Esophagus squamous epithelium (tissue), 4 donors: ENCODE measurements at regions not wholly inside any gene's neighbourhood (a gene's known extent, or its start where the extent isn't known, plus 50 kb on each side); places are given as distances from the start of the nearest gene placed in this dataset.

Source experiments
- POLR2A ChIP-seq, 4 donors: fragments of 450-650 bp; IDR thresholded peaks; one replicate each; pipeline ENCODE4 v1.6.1; 2017; ENCODE audit warnings: antibody characterized with exemption in 4 of 4, mild to moderate bottlenecking in 4 of 4, moderate library complexity in 3 of 4
- TF ChIP-seq, protein P1 (sequence below), 6 experiments: fragments of 450-650 bp in 4 of 6; fragments of 200-600 bp in 2 of 6; sonication (generic) in 2 of 6; IDR thresholded peaks; one replicate each; pipeline ENCODE4 v1.5.1; 2016 to 2019; ENCODE audit warnings: antibody characterized with exemption in 6 of 6, mild to moderate bottlenecking in 4 of 6, moderate library complexity in 4 of 6

DNA sequence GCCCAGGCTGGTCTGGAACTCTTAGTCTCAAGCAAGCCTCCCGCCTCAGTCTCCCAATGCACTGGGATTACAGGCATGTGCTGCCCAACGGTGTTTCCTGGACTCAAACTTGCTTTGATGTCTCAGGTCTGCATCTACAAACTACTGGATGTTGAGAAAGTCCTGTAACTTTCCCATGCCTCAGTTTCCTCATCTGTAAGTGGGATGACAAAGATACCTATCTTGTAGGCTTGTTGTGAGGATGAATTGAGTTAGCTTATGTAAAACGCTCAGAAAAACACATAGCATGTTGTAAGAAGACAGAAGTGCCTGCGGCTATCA lies 63.6 kb upstream of the NUDT4 start:
- TF ChIP-seq, protein P1, sequence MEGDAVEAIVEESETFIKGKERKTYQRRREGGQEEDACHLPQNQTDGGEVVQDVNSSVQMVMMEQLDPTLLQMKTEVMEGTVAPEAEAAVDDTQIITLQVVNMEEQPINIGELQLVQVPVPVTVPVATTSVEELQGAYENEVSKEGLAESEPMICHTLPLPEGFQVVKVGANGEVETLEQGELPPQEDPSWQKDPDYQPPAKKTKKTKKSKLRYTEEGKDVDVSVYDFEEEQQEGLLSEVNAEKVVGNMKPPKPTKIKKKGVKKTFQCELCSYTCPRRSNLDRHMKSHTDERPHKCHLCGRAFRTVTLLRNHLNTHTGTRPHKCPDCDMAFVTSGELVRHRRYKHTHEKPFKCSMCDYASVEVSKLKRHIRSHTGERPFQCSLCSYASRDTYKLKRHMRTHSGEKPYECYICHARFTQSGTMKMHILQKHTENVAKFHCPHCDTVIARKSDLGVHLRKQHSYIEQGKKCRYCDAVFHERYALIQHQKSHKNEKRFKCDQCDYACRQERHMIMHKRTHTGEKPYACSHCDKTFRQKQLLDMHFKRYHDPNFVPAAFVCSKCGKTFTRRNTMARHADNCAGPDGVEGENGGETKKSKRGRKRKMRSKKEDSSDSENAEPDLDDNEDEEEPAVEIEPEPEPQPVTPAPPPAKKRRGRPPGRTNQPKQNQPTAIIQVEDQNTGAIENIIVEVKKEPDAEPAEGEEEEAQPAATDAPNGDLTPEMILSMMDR (IDR thresholded peaks at IDR 0.05) = no peak
- TF ChIP-seq POLR2A (IDR thresholded peaks at IDR 0.05) = no peak
